Stomach (tissue), 8 donors: ENCODE measurements at regions not wholly inside any gene's neighbourhood (a gene's known extent, or its start where the extent isn't known, plus 50 kb on each side); places are given as distances from the start of the nearest gene placed in this dataset.

Experiments
- DNase-seq, 2 donors: peaks; one replicate each; pipeline versions ENCODE4 v3.0.0 to v3.0.0-alpha.2; 2013 to 2019
- H3K27ac ChIP-seq, 5 donors: fragments of 200-600 bp in 4 of 5; sonication (generic) in 4 of 5; one replicate each; pipeline ENCODE4 v1.5.1; 2013 to 2019; ENCODE audit warnings: mild to moderate bottlenecking in 1 of 5, moderate library complexity in 1 of 5
- H3K27me3 ChIP-seq, 3 donors: fragments of 200-600 bp; sonication (generic); one replicate each; pipeline ENCODE4 v1.5.1; 2017 to 2019; ENCODE audit warnings: mixed run types in 1 of 3
- H3K36me3 ChIP-seq, 4 donors: fragments of 200-600 bp; sonication (generic); 1 replicate in 3 of 4; 2 replicates in 1 of 4; pipeline ENCODE4 v1.5.1; 2016 to 2019
- H3K4me1 ChIP-seq, 4 donors: fragments of 200-600 bp; sonication (generic); one replicate each; pipeline ENCODE4 v1.5.1; 2016 to 2019
- H3K4me3 ChIP-seq, 4 donors: fragments of 200-600 bp; sonication (generic) in 3 of 4; one replicate each; pipeline ENCODE4 v1.5.1; 2016 to 2019; ENCODE audit warnings: mild to moderate bottlenecking in 1 of 4
- H3K9me3 ChIP-seq, 4 donors: fragments of 200-600 bp; sonication (generic); one replicate each; pipeline ENCODE4 v1.5.1; 2016 to 2019
- CTCF ChIP-seq, 7 experiments: fragments of 450-650 bp in 4 of 7; fragments of 200-600 bp in 3 of 7; sonication (generic) in 3 of 7; IDR thresholded peaks; one replicate each; pipeline ENCODE4 v1.5.1; 2016 to 2019; ENCODE audit warnings: antibody characterized with exemption in 7 of 7, control low read depth in 2 of 7, mild to moderate bottlenecking in 1 of 7
- EP300 ChIP-seq: sonication (generic); formaldehyde crosslinking; IDR thresholded peaks from one replicate; pipeline ENCODE4 v1.6.1; 2017; ENCODE audit warnings: antibody characterized with exemption
- POLR2A ChIP-seq, 4 donors: fragments of 450-650 bp; IDR thresholded peaks; one replicate each; pipeline ENCODE4 v1.6.1; 2016; ENCODE audit warnings: antibody characterized with exemption in 4 of 4, control low read depth in 2 of 4, mild to moderate bottlenecking in 1 of 4, moderate library complexity in 1 of 4
- POLR2AphosphoS5 ChIP-seq, 3 donors: sonication (generic); formaldehyde crosslinking; IDR thresholded peaks; one replicate each; pipeline ENCODE4 v1.6.1; 2016; ENCODE audit warnings: antibody characterized with exemption in 3 of 3
- WGBS, 5 donors: extraction: QIAGEN DNeasy Blood & Tissue Kit in 3 of 5; methylation state at CpG; one replicate each; pipeline versions ENCODE4 v1.1.5 to v1.1.7; 2013 to 2018; 5-methylcytosine and 5-hydroxymethylcytosine counted together
- intact Hi-C: fragments of 100-400 bp; cut with DNase I; formaldehyde crosslinking; loops from one replicate; pipeline ENCODE4 v1.15.1; 2023; ENCODE audit warnings: low total_unique reads
- donor health status: healthy with polysubstance abuse.
- donor health status: Bipolar disorder and iron deficiency.
- donor health status: healthy.

GRCh38 chr4:187619319-187619718, 376.3 kb upstream of the ZFP42 start:
- intact Hi-C loops: no loop called here
- Histone ChIP-seq H3K9me3 (peaks cover 0 to 7% (median 0%) of the 10 kb centered on the region in 4 donors), H3K4me3 (no peak overlapping the region), H3K36me3 (no peaks in the 10 kb centered on the region), H3K27me3 (no peaks in the 10 kb centered on the region), H3K4me1 (no peaks in the 10 kb centered on the region), H3K27ac (no peak overlapping the region)
- WGBS, 5 donors: 58 to 75% (median 60%) methylated on average over 4 of the region's 4 CpGs
- TF ChIP-seq POLR2A (IDR thresholded peaks at IDR 0.05) (no peak), EP300 (no peak), CTCF (IDR thresholded peaks at IDR 0.05) (no peak), POLR2AphosphoS5 (IDR thresholded peaks at IDR 0.05) (no peak)
- no peak for DNase-seq

- WGBS, 5 donors: 65 to 78% (median 73%) methylated on average over 8 of the region's 8 CpGs
- intact Hi-C loops: no loop called here
- Histone ChIP-seq H3K36me3 (no peaks in the 10 kb centered on the region), H3K27ac (no peak overlapping the region), H3K9me3 (no peaks in the 10 kb centered on the region), H3K4me1 (no peaks in the 10 kb centered on the region), H3K27me3 (no peaks in the 10 kb centered on the region), H3K4me3 (no peak overlapping the region)
- no peak for DNase-seq
- TF ChIP-seq CTCF (IDR thresholded peaks at IDR 0.05): no peak
- TF ChIP-seq EP300: no peak
- no peak for TF ChIP-seq POLR2A (IDR thresholded peaks at IDR 0.05)
- TF ChIP-seq POLR2AphosphoS5 (IDR thresholded peaks at IDR 0.05): no peak
Observed at GRCh38 chr4:187632260-187632995, 363.1 kb upstream of the ZFP42 start.

- no peak overlapping the region for H3K4me3 ChIP-seq
- 45 to 71% (median 50%) methylated on average over 2 of the region's 2 CpGs for WGBS, 5 donors
- no peaks in the 10 kb centered on the region for H3K36me3 ChIP-seq
- intact Hi-C loops: no loop called here
- H3K27ac ChIP-seq: no peak overlapping the region
- no peak for TF ChIP-seq POLR2A (IDR thresholded peaks at IDR 0.05)
- no peak for TF ChIP-seq CTCF (IDR thresholded peaks at IDR 0.05)
- no peak for TF ChIP-seq POLR2AphosphoS5 (IDR thresholded peaks at IDR 0.05)
- no peak for TF ChIP-seq EP300
- no peaks in the 10 kb centered on the region for H3K4me1 ChIP-seq
- no peaks in the 10 kb centered on the region for H3K9me3 ChIP-seq
- no peak for DNase-seq
- no peaks in the 10 kb centered on the region for H3K27me3 ChIP-seq
Observed at GRCh38 chr4:187633245-187633644, 362.3 kb upstream of the ZFP42 start.

- H3K36me3 ChIP-seq: no peaks in the 10 kb centered on the region
- no peak overlapping the region for H3K27ac ChIP-seq
- H3K9me3 ChIP-seq: peaks cover 0 to 5% (median 2%) of the 10 kb centered on the region in 4 donors
- H3K27me3 ChIP-seq: no peaks in the 10 kb centered on the region
- H3K4me1 ChIP-seq: no peaks in the 10 kb centered on the region
- intact Hi-C loops: no loop called here
- TF ChIP-seq CTCF (IDR thresholded peaks at IDR 0.05) (no peak), POLR2A (IDR thresholded peaks at IDR 0.05) (no peak), EP300 (no peak), POLR2AphosphoS5 (IDR thresholded peaks at IDR 0.05) (no peak)
- DNase-seq: no peak
- H3K4me3 ChIP-seq: no peak overlapping the region
Observed at GRCh38 chr4:187656959-187657358, 338.6 kb upstream of the ZFP42 start.
